ENCODE measurements at regions not wholly inside any gene's neighbourhood (a gene's known extent, or its start where the extent isn't known, plus 50 kb on each side); places are given as distances from the start of the nearest gene placed in this dataset.
"Not testable (repeated sequence)": the region's sequence is repeated elsewhere in the genome, so short reads cannot be mapped to it uniquely, and the experiment has no call there.

- FAIRE-seq (no peak), DNase-seq (ENCODE audit: low spot score) (no peak)
These were observed 89.1 kb downstream of the KATNIP start for GRCh38 chr16:27638833-27639560.

- FAIRE-seq (no peak), DNase-seq (ENCODE audit: low spot score) (peak; percentile 52)
These were observed 89.8 kb downstream of the KATNIP start for GRCh38 chr16:27639561-27640276.

DNA sequence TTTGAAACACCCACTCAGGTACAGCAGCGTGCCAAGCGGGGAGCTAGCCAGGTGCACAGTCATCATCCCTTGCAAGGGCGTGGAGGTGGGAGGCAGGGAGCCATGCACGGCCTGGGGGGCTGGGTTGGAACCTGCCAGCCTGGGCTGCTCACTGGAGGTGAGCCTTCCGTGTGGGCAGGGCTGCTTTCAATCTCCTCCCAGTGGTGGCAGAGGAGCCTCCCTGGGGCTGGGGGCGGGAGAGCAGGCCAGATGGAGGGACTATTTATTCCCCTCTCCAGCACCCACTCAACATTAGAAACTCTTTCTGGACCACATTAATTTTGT, 90.3 kb downstream of the KATNIP start:
- no peak for FAIRE-seq
- DNase-seq (ENCODE audit: low spot score) = no peak

DNA sequence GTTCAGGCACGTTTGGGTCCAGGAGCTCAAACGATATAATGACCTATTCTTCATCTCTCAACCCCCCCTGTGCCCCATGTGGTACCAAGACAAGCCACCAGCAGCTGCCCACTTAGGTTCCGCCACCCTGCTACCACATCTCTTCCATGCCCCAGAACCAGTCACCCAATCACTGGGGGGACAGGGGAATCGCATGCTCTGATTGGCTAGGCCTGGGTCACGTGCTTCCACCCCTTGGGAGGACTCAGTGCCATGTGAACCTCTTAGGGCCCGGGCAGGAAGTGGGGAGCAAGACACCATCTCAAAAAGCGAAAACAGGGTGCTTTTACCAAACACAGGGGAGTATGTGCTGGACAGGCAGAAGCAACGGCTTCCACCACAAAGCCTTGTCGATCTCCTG, 91.3 kb downstream of the KATNIP start:
- no peak for FAIRE-seq
- no peak for DNase-seq (ENCODE audit: low spot score)

- DNase-seq (ENCODE audit: low spot score); FAIRE-seq: not testable (repeated sequence)
These were observed 91.9 kb downstream of the KATNIP start for GRCh38 chr16:27641734-27642415.

- DNase-seq (ENCODE audit: low spot score) (peak; percentile 17), FAIRE-seq (no peak)
These were observed 92.8 kb downstream of the KATNIP start for GRCh38 chr16:27642756-27643155.

DNA sequence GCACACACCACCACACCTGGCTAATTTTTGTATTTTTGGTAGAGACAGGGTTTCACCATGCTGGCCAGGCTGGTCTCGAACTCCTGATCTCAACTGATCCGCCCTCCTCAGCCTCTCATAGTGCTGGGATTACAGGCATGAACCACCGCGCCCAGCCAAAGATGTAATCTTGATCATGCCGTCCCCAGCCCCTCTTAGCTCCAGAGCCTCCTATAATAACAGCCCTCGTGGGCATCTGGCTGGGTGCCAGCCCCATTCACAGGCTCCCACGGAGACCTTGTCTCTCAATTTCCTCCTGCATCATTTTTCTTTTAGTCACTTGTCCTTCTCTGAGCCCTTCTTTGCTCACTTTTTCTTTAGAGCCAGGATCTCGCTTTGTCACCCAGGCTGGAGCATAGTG, 94.2 kb downstream of the KATNIP start:
- DNase-seq (ENCODE audit: low spot score) (no peak), FAIRE-seq (no peak)

GRCh38 chr16:27645396-27645795, 95.5 kb downstream of the KATNIP start:
- FAIRE-seq (no peak), DNase-seq (ENCODE audit: low spot score) (no peak)

DNA sequence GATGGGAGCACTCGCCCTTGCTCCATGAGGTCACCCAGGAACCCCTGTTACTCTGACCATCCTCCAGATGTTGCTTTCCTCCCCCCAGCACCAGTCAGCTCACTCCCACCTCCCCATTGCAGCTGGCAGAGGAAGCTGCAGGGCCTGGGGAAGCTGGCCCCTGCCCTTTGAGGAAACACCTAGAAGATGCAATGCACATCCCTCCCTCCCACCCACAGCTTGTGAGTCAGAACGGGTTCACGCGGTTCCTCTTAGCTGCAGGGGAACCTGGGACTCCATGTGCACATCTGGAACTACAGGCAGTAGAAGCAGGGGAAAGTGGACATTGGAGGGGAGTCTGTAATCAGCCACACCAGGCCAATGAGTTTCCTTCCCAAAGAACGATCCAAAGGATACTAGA, 96.9 kb downstream of the KATNIP start:
- no peak for FAIRE-seq
- DNase-seq (ENCODE audit: low spot score) = no peak

- FAIRE-seq (no peak), DNase-seq (ENCODE audit: low spot score) (no peak)
These were observed 99.1 kb downstream of the KATNIP start for GRCh38 chr16:27649021-27649420.

GRCh38 chr16:27650073-27650701, 100.2 kb downstream of the KATNIP start:
- no peak for FAIRE-seq
- DNase-seq (ENCODE audit: low spot score) = no peak

GRCh38 chr16:27651301-27651700, 101.4 kb downstream of the KATNIP start:
- DNase-seq (ENCODE audit: low spot score) (no peak), FAIRE-seq (no peak)

GRCh38 chr16:27657811-27658210, 107.9 kb downstream of the KATNIP start:
- no peak for FAIRE-seq
- no peak for DNase-seq (ENCODE audit: low spot score)

- no peak for FAIRE-seq
- no peak for DNase-seq (ENCODE audit: low spot score)
These were observed 110.6 kb downstream of the KATNIP start for GRCh38 chr16:27660507-27660906.

DNA sequence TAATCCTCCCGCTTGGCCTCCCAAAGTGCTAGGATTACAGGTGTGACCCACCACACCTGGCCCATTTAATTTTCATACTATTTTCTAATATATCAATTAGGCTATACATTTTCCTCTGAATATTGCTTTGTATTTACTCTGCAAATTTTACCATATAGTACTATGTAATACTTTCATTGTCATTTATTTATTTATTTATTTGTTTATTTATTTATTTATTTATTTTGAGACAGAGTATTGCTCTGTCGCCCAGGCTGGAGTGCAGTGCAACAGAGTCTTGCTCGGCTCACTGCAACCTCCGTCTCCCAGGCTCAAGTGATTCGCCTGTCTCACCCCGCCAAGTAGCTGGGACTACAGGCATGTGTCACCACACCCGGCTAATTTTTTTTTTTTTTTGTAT, 113.3 kb downstream of the KATNIP start:
- FAIRE-seq; DNase-seq (ENCODE audit: low spot score): not testable (repeated sequence)

DNA sequence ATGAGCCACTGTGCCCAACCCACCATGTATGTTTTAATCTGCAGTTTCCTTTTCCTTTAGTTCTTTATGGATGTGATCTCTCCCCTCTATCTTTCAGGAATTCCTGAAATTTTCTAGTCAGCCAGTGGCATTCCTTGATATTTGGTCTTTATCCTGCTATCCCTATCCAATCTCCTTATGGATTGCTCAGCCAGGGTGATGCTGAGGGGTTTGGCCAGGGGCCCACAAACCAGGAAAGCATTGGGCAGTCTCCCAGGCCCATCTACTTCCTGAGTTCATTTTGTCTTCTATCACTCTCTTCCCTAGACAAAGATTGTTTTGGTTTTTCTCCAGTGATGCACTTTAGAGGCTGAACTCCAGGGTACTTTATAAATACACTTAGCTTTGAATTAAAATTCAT, 115.9 kb downstream of the KATNIP start:
- FAIRE-seq = no peak
- DNase-seq (ENCODE audit: low spot score) = no peak

GRCh38 chr16:27670071-27670810, 120.3 kb downstream of the KATNIP start:
- FAIRE-seq (no peak), DNase-seq (ENCODE audit: low spot score) (no peak)

DNA sequence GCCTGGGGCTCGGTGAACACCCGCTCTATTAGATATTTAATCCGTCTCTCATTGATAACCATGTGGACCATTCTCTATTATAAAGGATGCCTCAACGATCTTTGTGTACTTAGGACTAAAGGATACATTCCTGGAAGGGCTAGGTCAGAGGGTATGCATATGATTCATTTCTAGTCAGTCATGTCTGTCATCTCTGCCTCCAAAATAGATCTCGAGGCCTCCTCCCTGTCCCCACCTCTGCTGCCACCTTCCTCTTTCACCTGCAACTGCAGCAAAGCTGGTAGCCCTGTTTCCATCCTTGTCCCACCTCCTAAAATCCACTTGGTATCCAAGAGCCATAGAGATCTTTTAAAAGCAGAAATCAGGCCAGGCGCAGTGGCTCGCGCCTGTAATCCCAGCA, 121.5 kb downstream of the KATNIP start:
- DNase-seq (ENCODE audit: low spot score) (peak; percentile 8), FAIRE-seq (no peak)

DNA sequence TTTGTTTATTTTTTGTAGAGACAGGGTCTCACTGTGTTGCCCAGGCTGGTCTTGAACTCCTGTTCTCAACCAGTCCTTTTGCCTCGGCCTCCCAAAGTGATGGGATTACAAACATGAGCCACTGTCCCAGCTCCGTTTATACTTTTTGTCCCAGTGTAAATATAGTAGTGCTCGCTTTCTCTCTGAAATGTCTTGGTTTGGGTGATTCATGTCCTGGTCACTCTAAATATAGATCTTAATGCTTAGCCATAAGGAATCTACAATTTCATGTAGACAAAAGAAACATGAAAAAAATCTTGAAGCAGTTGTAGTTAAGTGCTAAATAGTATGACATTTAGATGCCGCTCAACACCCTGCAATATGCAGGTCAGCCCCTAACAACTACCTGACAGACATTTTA, 126.9 kb downstream of the KATNIP start:
- FAIRE-seq (no peak), DNase-seq (ENCODE audit: low spot score) (no peak)

- FAIRE-seq = no peak
- no peak for DNase-seq (ENCODE audit: low spot score)
These were observed 127.3 kb downstream of the KATNIP start for GRCh38 chr16:27677263-27677662.

- FAIRE-seq (no peak), DNase-seq (ENCODE audit: low spot score) (no peak)
These were observed 129.0 kb downstream of the KATNIP start for GRCh38 chr16:27678955-27679354.

Data from urothelium cell line (cell line).